Heart left ventricle (tissue), 13 donors: ENCODE measurements at regions not wholly inside any gene's neighbourhood (a gene's known extent, or its start where the extent isn't known, plus 50 kb on each side); places are given as distances from the start of the nearest gene placed in this dataset.

Source experiments
- CTCF ChIP-seq, 12 donors: fragments of 200-600 bp; sonication (generic) in 4 of 12; IDR thresholded peaks; one replicate each; pipeline versions ENCODE4 v1.5.0 to v1.8.0; 2018 to 2022; ENCODE audit warnings: antibody characterized with exemption in 12 of 12, mild to moderate bottlenecking in 5 of 12
- POLR2A ChIP-seq, 2 donors: fragments of 450-650 bp; IDR thresholded peaks; one replicate each; pipeline ENCODE4 v1.6.1; 2017; ENCODE audit warnings: antibody characterized with exemption in 2 of 2, mild to moderate bottlenecking in 2 of 2, moderate library complexity in 2 of 2
- donor health status: ischemic (EF 13 %, LVEDD 7.1; RV severe dilation, severe dysfunction).
- donor health status: DM: no; HTN: yes; CAD: no.
- donor health status: DM: no; HTN: no; CAD: no.
- donor health status: ischemic (EF 25% LVEDD 6.9; RV normal size, moderate dysfunction).
- donor health status: ischemic (EF 25% LVEDD 5.7; RV mildly dilated, moderate dysfunction).
- donor health status: ischemic (EF 35%, LVEDD 5.7; RV mildly dilated, moderate dysfunction).
- donor health status: nonischemic (EF 11% LVEDD 7.7; RV severe dilation, severe dysfunction).
- donor health status: DM: yes; HTN: yes; CAD: no.
- donor health status: PGD.
- donor health status: ischemic (EF 29% LVEDD 5.4; RV normal size, mild dysfunction).
- donor health status: nonischemic (EF 23%, LVEDD 6.1; RV moderate dilation, normal function).

- no peak for TF ChIP-seq CTCF (IDR thresholded peaks at IDR 0.05)
- TF ChIP-seq POLR2A (IDR thresholded peaks at IDR 0.05), result no peak
These were observed 266.2 kb downstream of the KCTD12 start for GRCh38 chr13:76620036-76620435.
